Caki2 (cell line): ENCODE measurements at regions not wholly inside any gene's neighbourhood (a gene's known extent, or its start where the extent isn't known, plus 50 kb on each side); places are given as distances from the start of the nearest gene placed in this dataset.
A peak's percentile ranks its signal among the peaks of the same experiment; 100 is the strongest.

Experiments used
- DNase-seq: peaks from one replicate; pipeline ENCODE4 v3.0.0-alpha.2; 2015; ENCODE audit warnings: low read depth
- in situ Hi-C: cut with HindIII; loops from 2 replicates; pipeline ENCODE4 v1.10.0; 2016; ENCODE audit warnings: low sequenced_read_pairs, low pct_unique_long_range_greater_than_20kb, mixed read lengths

DNA sequence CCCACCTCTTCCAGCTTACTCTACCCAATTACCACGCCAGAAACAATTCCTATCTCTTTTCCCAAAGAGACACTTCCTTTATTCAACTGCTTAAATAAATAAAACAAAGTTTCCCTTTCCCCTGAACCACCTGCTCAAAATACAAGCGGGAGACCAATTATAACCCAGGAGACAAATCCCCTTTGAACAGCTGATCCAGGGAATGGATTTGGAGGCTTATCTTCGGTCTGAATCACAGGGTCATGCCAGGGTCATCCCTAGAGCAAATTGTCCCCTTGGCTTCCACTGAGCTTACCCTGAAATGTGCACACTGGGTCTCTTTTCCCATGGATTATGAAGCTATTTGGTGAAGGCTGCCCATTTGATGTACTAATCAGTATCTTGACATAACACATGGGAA lies 99.9 kb upstream of the JAZF1 start:
- in situ Hi-C loops = no loop called here
- DNase-seq = no peak

GRCh38 chr7:28290496-28290895 lies 109.9 kb upstream of the JAZF1 start:
- in situ Hi-C loops = no loop called here
- no peak for DNase-seq

DNA sequence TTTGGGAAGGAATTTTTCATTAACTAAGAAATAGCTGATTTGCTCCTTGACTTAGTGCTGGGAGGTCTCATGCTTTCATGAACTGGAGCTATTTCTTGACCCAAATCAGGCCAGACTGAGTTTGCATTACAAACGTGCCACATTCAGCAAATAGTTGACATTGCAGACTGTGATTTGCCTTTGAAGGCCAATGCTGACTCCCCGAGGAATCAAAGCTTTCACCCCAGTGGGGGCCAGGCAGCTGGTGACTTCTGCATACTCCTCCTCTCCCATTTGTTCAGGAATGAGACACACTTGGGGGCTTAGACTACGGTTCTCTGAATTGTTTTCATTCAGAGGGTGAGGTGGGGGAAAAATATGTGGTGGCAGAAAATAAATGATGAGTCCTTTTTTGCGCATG lies 111.0 kb upstream of the JAZF1 start:
- in situ Hi-C loops = no loop called here
- DNase-seq = no peak

GRCh38 chr7:28292834-28293526 lies 112.4 kb upstream of the JAZF1 start:
- no peak for DNase-seq
- in situ Hi-C loops = no loop called here

- in situ Hi-C loops = no loop called here
- peak; percentile 23 for DNase-seq
Observed at GRCh38 chr7:28293527-28293835, 112.9 kb upstream of the JAZF1 start.

DNA sequence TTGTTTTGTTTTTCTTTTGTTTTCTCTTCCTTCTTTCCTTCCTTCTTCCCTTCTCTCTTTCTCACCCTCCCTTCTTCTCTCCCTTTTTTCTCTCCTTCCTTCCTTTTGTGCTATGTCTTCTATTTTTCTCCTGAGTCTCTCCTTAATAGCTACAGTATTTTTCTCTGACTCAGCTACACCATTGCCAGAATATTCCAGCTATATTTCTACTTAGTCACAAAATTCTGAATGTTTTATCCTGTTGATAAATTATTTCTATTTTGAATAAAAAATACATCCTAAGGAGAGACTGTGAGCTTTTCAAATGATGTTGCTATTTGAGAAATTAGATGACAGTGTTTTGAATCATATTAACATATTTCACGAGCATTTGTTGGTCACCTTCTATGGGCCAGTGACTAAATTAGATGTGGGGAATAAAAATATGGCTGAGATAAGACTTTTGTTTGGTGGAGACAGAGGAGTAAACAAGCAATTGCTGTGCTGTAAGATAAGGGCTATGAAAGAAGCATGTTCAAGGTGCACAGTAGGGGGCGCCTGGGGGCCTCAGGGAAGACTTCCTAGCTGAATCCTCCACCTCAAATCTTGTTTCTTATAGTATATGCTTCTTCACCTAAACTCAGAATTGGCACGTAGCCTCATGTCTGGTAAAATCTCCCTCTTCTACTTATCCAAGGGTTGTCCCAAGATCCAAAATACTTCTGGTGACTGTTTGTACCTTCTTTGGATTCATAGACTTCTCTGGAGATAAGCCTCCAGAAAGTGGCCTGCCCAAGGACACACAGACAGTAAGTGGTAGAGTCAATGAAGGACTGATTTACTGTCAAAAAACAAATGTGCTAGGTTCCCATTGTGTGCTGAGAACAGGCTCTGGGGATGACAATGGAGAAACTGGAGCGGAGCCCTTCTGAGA lies 115.5 kb upstream of the CREB5 start:
- DNase-seq = peak; percentile 47

DNA sequence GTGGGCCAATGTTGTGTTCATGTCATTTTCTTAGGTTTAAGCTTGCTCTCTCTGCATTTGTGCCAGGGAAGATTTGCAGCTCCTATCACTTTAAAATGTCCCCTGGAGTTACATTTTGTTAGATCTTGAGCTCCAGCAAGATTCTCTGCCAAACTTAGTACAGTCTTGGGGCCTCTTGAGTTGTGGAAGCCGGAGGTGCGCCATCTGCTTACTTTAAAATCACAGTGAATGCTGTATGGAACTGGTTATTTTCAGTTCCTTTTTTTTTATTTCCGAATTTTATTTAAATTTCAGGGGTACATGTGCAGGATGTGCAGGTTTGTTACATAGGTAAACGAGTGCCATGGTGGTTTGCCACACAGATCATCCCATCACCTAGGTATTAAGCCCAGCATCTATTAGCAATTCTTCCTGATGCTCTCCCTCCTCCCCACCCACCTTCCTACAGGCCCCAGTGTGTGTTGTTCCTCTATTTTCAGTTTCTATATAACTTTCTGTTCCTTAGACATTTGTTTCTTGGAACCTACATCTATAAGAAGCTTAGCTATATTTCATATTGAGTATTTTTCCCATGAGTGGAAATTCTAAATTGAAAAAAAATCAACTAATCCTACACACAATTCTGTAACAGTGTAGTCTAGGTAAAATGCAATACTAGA lies 114.4 kb upstream of the CREB5 start:
- in situ Hi-C loops = no loop called here
- no peak for DNase-seq

More for the DNA sequence above, 115.5 kb upstream of the CREB5 start:
- in situ Hi-C loops = no loop called here

DNA sequence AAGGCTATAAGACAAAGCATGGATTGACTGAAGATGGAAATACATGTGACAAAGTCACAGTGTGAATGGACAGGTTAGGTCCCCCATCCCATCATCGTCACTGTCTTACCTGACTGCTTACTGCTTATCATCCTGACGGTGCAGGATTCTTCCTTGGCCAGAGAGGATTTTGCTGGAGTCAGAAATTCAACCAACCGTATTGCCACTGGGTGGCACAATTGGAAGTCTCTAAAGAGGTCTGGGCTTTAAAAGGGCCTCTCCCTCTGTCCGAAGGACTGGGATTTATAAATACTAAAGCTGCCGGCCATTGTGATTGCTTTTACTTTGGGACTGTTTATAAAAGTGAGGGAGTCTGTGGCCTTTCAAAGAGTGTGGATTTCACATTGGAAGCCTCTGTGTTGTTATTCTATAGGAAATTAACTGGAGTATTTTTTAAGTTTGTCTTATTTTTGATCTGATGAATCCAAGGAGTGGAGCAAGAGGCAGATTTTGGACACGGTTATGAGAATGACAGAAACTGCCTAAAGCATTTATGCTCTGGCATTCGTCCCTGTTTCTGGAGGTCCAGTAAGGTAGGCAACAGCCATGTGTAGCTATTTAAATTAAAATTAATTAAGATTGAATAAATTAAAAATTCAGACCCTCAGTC lies 113.3 kb upstream of the CREB5 start:
- in situ Hi-C loops = no loop called here
- peak; percentile 96 for DNase-seq

- peak; percentile 12 for DNase-seq
- in situ Hi-C loops = no loop called here
Observed at GRCh38 chr7:28299556-28299955, 112.8 kb upstream of the CREB5 start.

DNA sequence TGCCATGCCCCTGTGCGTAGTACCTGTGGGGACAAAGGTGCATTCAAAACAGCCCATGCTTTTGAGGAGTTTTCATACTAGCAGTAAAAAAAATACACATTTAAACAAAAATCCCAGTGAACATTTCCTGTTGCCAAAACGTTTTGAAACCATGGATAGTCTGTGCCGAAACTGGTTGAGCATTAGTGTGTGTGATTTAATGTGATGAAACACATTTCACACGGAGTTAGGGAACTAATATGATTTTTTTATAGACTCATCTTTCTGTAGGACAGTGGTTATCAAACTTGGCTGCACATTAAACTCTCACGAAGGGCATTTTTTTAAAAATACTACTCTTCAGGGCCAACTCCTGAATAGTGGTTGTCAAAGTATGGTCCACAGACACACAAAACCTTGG lies 111.8 kb upstream of the CREB5 start:
- in situ Hi-C loops = no loop called here
- no peak for DNase-seq

- in situ Hi-C loops = no loop called here
- peak; percentile 62 for DNase-seq
Observed at GRCh38 chr7:28301148-28301641, 111.1 kb upstream of the CREB5 start.

DNA sequence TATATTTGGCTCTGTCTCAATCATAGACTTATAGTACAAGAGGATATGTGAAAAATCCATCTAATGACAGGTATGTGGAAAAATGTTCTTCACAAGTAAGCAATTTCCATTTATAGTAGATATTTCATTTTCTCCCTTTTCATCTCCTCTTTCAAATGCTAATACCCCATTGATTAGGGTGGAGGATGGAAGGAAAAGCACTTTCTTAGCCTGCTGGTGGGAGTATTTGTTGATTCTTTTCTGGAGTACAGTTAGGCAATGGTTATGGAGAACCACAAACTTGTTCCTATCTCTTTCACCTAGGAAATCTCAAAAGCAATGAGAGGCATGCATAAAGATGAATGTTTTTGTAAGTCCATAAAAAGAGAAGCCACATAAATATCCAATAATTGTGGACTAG lies 108.0 kb upstream of the CREB5 start:
- no peak for DNase-seq
- in situ Hi-C loops = no loop called here

DNA sequence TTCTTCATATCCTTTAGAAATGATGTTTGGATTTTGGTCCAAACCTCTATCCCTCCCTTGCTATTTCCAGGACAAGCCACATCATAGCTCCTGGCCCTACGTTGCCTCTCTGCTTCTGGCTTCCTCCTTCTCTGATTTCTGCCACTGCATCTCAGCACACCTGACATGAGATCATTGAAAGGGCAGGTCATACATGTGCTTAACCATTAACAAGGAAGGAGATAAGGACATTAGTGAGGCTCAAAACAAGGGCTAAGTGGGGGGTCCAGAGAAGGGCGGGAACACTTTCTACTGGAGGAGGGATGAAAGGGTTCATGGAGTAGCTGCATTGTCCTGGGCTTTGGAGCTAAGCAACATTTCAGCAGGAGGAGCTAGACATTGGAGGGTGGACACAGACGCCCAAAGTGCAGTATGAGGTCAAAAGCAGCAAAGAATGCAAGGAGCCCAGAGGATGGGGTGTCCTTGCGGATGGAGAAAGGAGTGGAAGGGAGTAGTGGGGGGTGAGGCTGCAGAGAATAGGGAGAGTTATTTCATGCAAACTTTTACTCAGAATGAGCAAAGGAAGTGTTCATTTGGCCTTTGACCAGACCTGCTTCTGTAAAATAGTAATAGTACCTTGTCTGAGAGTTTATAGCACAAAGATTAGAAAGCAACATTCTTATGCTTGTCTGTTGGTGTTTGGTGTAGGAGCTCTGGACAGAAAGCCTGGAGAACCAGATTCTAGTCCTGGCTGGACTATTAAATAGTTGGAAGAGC lies 102.4 kb upstream of the CREB5 start:
- DNase-seq = no peak
- in situ Hi-C loops = no loop called here

GRCh38 chr7:28310460-28310848 lies 101.9 kb upstream of the CREB5 start:
- in situ Hi-C loops = no loop called here
- DNase-seq = no peak

DNA sequence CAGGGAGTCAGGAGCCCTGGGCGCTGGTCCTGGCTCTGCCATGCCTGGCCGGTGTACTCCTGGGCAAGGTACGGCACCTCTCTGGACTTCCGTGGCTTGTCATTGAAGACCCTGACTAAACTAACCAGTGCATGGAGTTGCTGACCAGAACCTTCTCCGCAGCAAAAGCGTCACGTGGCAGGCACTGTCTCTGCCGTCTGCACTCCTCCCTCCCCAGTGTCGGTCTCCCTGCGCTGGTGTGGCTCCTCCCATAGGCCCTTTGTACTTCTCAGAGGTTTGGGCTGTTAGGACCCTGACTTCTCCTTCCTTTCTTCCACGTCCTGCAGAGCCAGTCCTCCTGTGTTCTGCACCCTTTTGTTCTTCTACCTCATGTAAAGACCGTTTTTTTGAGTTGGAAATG lies 100.6 kb upstream of the CREB5 start:
- no peak for DNase-seq
- in situ Hi-C loops = no loop called here

- in situ Hi-C loops = no loop called here
- no peak for DNase-seq
Observed at GRCh38 chr7:28312948-28313347, 99.4 kb upstream of the CREB5 start.

DNA sequence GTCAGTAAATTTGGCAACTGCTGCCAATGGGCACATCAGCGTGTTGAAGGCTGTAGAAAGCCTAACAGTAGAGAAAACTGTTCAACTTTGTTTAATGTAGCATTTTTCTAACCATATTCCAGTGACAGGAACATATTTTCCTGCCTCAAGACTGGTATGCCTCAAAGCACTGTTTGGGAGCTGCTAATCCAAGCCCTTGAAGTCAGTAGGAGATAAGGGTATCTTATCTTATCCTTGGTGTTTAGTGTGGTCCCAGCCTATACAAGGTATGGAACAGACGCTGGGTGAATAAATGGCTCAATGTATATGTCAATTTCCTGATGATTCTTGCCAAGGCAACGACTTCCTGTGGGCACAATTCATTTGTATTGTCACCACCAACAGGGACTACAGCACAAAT lies 97.5 kb upstream of the CREB5 start:
- in situ Hi-C loops = no loop called here
- no peak for DNase-seq
